ENCODE measurements at regions not wholly inside any gene's neighbourhood (a gene's known extent, or its start where the extent isn't known, plus 50 kb on each side); places are given as distances from the start of the nearest gene placed in this dataset.

GRCh38 chr5:17402289-17403121, 95.5 kb upstream of the TAF11L2 start:
- TF ChIP-seq, protein P1, sequence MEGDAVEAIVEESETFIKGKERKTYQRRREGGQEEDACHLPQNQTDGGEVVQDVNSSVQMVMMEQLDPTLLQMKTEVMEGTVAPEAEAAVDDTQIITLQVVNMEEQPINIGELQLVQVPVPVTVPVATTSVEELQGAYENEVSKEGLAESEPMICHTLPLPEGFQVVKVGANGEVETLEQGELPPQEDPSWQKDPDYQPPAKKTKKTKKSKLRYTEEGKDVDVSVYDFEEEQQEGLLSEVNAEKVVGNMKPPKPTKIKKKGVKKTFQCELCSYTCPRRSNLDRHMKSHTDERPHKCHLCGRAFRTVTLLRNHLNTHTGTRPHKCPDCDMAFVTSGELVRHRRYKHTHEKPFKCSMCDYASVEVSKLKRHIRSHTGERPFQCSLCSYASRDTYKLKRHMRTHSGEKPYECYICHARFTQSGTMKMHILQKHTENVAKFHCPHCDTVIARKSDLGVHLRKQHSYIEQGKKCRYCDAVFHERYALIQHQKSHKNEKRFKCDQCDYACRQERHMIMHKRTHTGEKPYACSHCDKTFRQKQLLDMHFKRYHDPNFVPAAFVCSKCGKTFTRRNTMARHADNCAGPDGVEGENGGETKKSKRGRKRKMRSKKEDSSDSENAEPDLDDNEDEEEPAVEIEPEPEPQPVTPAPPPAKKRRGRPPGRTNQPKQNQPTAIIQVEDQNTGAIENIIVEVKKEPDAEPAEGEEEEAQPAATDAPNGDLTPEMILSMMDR (IDR thresholded peaks at IDR 0.05), result no peak
- no peak for TF ChIP-seq POLR2A (IDR thresholded peaks at IDR 0.05)

Data from breast epithelium (tissue), 3 donors.